IMR-90 (cell line): ENCODE measurements at regions not wholly inside any gene's neighbourhood (a gene's known extent, or its start where the extent isn't known, plus 50 kb on each side); places are given as distances from the start of the nearest gene placed in this dataset.

Experiments
- ATAC-seq: fragments of 200-7000 bp; cut with Tn5 transposase; 2 replicates; pipeline ENCODE4 v1.9.1; 2020; ENCODE audit warnings: low read depth, mild to moderate bottlenecking, moderate library complexity
- BruUV-seq: library from RNA; stranded (reverse); fragments of 400-500 nt; replicated peaks from 2 replicates; lab custom pipeline; 2021; lab: Mats Ljungman, UMichigan
- CTCF ChIA-PET: fragments of 300-600 bp; formaldehyde crosslinking; extraction: SDS; loops from one replicate; lab custom pipeline; 2021; ENCODE audit warnings: antibody characterized with exemption; lab: Yijun Ruan, JAX
- POLR2A ChIA-PET: fragments of 300-600 bp; sonication (Branson Sonifier 250); formaldehyde crosslinking; loops from one replicate; lab custom pipeline; 2022; ENCODE audit warnings: antibody characterized with exemption; ENCODE audit not compliant: unreplicated experiment; lab: Charles Lee
- DNase-seq: peaks from one replicate; pipeline ENCODE4 v3.0.0; 2013
- H2AFZ ChIP-seq: replicated peaks from 2 replicates; pipeline ENCODE3; 2013; ENCODE audit warnings: low read length, mild to moderate bottlenecking; ENCODE audit not compliant: poor library complexity
- H2AK5ac ChIP-seq: 2 replicates; pipeline ENCODE4 v1.6.1; 2013; ENCODE audit warnings: low read depth, low read length, inconsistent platforms
- H2AK9ac ChIP-seq: replicated peaks from 2 replicates; pipeline ENCODE3; 2013; ENCODE audit warnings: mild to moderate bottlenecking, low read depth, low read length, moderate library complexity; ENCODE audit not compliant: poor library complexity
- H2BK120ac ChIP-seq: 2 replicates; pipeline ENCODE4 v1.6.1; 2013; ENCODE audit warnings: low read depth, low read length, inconsistent platforms
- H2BK15ac ChIP-seq: 3 replicates; pipeline ENCODE4 v1.6.1; 2013; ENCODE audit warnings: low read depth, low read length, inconsistent platforms
- H2BK20ac ChIP-seq: 2 replicates; pipeline ENCODE4 v1.6.1; 2013; ENCODE audit warnings: low read depth, mild to moderate bottlenecking, inconsistent platforms, low read length, moderate library complexity
- H2BK5ac ChIP-seq: 2 replicates; pipeline ENCODE4 v1.6.1; 2013; ENCODE audit warnings: mild to moderate bottlenecking, low read depth, low read length, inconsistent platforms; ENCODE audit not compliant: poor library complexity, severe bottlenecking
- H3K14ac ChIP-seq: replicated peaks from 2 replicates; pipeline ENCODE4 v1.6.1; 2013; ENCODE audit warnings: low read depth, low read length, inconsistent platforms
- H3K18ac ChIP-seq: 2 replicates; pipeline ENCODE4 v1.6.1; 2013; ENCODE audit warnings: low read depth, low read length, control low read depth
- H3K23ac ChIP-seq: 2 replicates; pipeline ENCODE4 v1.6.1; 2013; ENCODE audit warnings: low read depth, low read length, inconsistent platforms
- H3K27ac ChIP-seq: 2 replicates; pipeline ENCODE4 v1.5.1; 2013; ENCODE audit warnings: mild to moderate bottlenecking, control low read depth, low read length; ENCODE audit not compliant: insufficient read depth
- H3K27me3 ChIP-seq: 2 replicates; pipeline ENCODE4 v1.6.1; 2013; ENCODE audit warnings: low read length; ENCODE audit not compliant: control insufficient read depth, insufficient read depth
- H3K36me3 ChIP-seq: 2 replicates; pipeline ENCODE4 v1.6.1; 2013; ENCODE audit warnings: low read length, mixed read lengths; ENCODE audit not compliant: control insufficient read depth, insufficient read depth
- H3K4ac ChIP-seq: 2 replicates; pipeline ENCODE4 v1.6.1; 2013; ENCODE audit warnings: low read depth, low read length, inconsistent platforms
- H3K4me1 ChIP-seq: 2 replicates; pipeline ENCODE4 v1.6.1; 2013; ENCODE audit warnings: low read length, mixed read lengths; ENCODE audit not compliant: control insufficient read depth, insufficient read depth
- H3K4me2 ChIP-seq: 2 replicates; pipeline ENCODE4 v1.6.1; 2013; ENCODE audit warnings: low read depth, mild to moderate bottlenecking, control low read depth, low read length, moderate library complexity
- H3K4me3 ChIP-seq: 2 replicates; pipeline ENCODE4 v1.5.1; 2013; ENCODE audit warnings: low read depth, mild to moderate bottlenecking, control low read depth, low read length, moderate library complexity; ENCODE audit not compliant: insufficient read depth
- H3K56ac ChIP-seq: 2 replicates; pipeline ENCODE4 v1.6.1; 2013; ENCODE audit warnings: low read length, inconsistent platforms; ENCODE audit not compliant: insufficient read depth; ENCODE audit errors: extremely low read depth
- H3K79me1 ChIP-seq, 2 experiments: 2 replicates each; pipeline ENCODE4 v1.6.1; 2013; ENCODE audit warnings: low read length in 2 of 2, inconsistent platforms in 1 of 2, low read depth in 1 of 2
- H3K9ac ChIP-seq: 2 replicates; pipeline ENCODE4 v1.6.1; 2013; ENCODE audit warnings: low read depth, low read length, control low read depth
- H3K9me1 ChIP-seq: 2 replicates; pipeline ENCODE4 v1.6.1; 2013; ENCODE audit warnings: low read length, inconsistent platforms; ENCODE audit not compliant: insufficient read depth
- H3K9me3 ChIP-seq: 2 replicates; pipeline ENCODE4 v1.6.1; 2013; ENCODE audit warnings: low read length; ENCODE audit not compliant: control insufficient read depth, insufficient read depth
- H4K20me1 ChIP-seq: 2 replicates; pipeline ENCODE4 v1.6.1; 2013; ENCODE audit warnings: low read length, inconsistent platforms; ENCODE audit not compliant: insufficient read depth
- H4K5ac ChIP-seq: 2 replicates; pipeline ENCODE4 v1.6.1; 2013; ENCODE audit warnings: mild to moderate bottlenecking, low read depth, low read length, control low read depth
- H4K8ac ChIP-seq, 2 experiments: 2 replicates each; pipeline ENCODE4 v1.6.1; 2013; ENCODE audit warnings: low read depth in 2 of 2, low read length in 2 of 2, control low read depth in 1 of 2, inconsistent platforms in 1 of 2
- H4K91ac ChIP-seq: 2 replicates; pipeline ENCODE4 v1.6.1; 2013; ENCODE audit warnings: low read depth, low read length, inconsistent platforms; ENCODE audit not compliant: insufficient read depth
- FOS ChIP-seq: fragments of 150-350 bp; IDR thresholded peaks from 2 replicates; pipeline ENCODE4 v1.6.1; 2016; ENCODE audit warnings: low read depth, low read length
- WGBS, 2 experiments: methylation state at CpG; one replicate each; pipeline versions ENCODE4 v1.1.5 to v1.1.7; 2013; ENCODE audit warnings: missing lambda C conversion rate in 2 of 2; ENCODE audit not compliant: insufficient read length in 1 of 2; ENCODE audit errors: extremely low coverage in 2 of 2; 5-methylcytosine and 5-hydroxymethylcytosine counted together
- dilution Hi-C: fragments of 300-500 bp; cut with HindIII; formaldehyde crosslinking; loops from one replicate; pipeline ENCODE4 v1.14.3; 2018; ENCODE audit warnings: low sequenced_read_pairs; ENCODE audit not compliant: unreplicated experiment
- in situ Hi-C: fragments of 300-500 bp; cut with MboI; formaldehyde crosslinking; loops from 3 replicates; pipeline ENCODE4 v1.14.3; 2019; ENCODE audit warnings: low sequenced_read_pairs, inconsistent platforms, mixed read lengths
- intact Hi-C: fragments of 100-400 bp; cut with micrococcal nuclease; formaldehyde crosslinking; loops from 2 replicates; pipeline ENCODE4 v1.10.0; 2022

- no peaks in the 10 kb centered on the region for H3K4me1 ChIP-seq
- H3K9me3 ChIP-seq = peaks cover 3% of the 10 kb centered on the region; the same call in 1 of the 2 replicates
- no peaks in the 10 kb centered on the region; the same call in 1 of the 2 replicates for H3K27me3 ChIP-seq
- H3K27ac ChIP-seq = no peak overlapping the region
- H2AK5ac ChIP-seq = no peak overlapping the region
- H3K4me2 ChIP-seq = no peak overlapping the region
- intact Hi-C loops (no loop called here), dilution Hi-C loops (no loop called here), in situ Hi-C loops (no loop called here)
- H2AK9ac ChIP-seq = no peak overlapping the region
- H2BK15ac ChIP-seq = no peak overlapping the region
- H4K8ac ChIP-seq = no peak overlapping the region
- DNase-seq = no peak
- H2BK20ac ChIP-seq = no peak overlapping the region
- H3K9me1 ChIP-seq = no peaks in the 10 kb centered on the region
- no peak for TF ChIP-seq FOS
- no peak for ATAC-seq
- H3K18ac ChIP-seq = no peak overlapping the region
- no peak overlapping the region for H4K91ac ChIP-seq
- no peak overlapping the region for H2AFZ ChIP-seq
- no peak overlapping the region for H3K4me3 ChIP-seq
- no peaks in the 10 kb centered on the region for H4K20me1 ChIP-seq
- CTCF ChIA-PET = no interaction called here
- 57% methylated on average over 5 of the region's 9 CpGs; no CpG with 5 or more reads in 1 of the 2 experiments for WGBS, 2 experiments
- no peak overlapping the region for H3K4ac ChIP-seq
- H3K14ac ChIP-seq = no peak overlapping the region
- no peak overlapping the region for H2BK120ac ChIP-seq
- H3K9ac ChIP-seq = no peak overlapping the region
- no peak overlapping the region for H2BK5ac ChIP-seq
- no peak overlapping the region for H3K23ac ChIP-seq
- H3K79me1 ChIP-seq = no peaks in the 10 kb centered on the region
- no TSS peak for BruUV-seq
- no peak overlapping the region for H4K5ac ChIP-seq
- H3K56ac ChIP-seq = no peak overlapping the region
- POLR2A ChIA-PET = no interaction called here
- H3K36me3 ChIP-seq = no peaks in the 10 kb centered on the region
These were observed 470.1 kb upstream of the HS6ST1 start for GRCh38 chr2:128788636-128789220.
